Ovary (tissue), 3 donors: ENCODE measurements at regions not wholly inside any gene's neighbourhood (a gene's known extent, or its start where the extent isn't known, plus 50 kb on each side); places are given as distances from the start of the nearest gene placed in this dataset.

Experiments used
- CTCF ChIP-seq, 3 donors: fragments of 450-650 bp in 2 of 3; fragments of 200-600 bp in 1 of 3; IDR thresholded peaks; one replicate each; pipeline versions ENCODE4 v1.5.1 to v1.8.0; 2016 to 2022; ENCODE audit warnings: antibody characterized with exemption in 3 of 3, mild to moderate bottlenecking in 1 of 3
- EP300 ChIP-seq: sonication (generic); formaldehyde crosslinking; IDR thresholded peaks from one replicate; pipeline ENCODE4 v1.6.1; 2017; ENCODE audit warnings: antibody characterized with exemption
- donor health status: DM: no; HTN: no; CAD: no.

- TF ChIP-seq EP300 (no peak), CTCF (IDR thresholded peaks at IDR 0.05) (no peak)
Observed at GRCh38 chr18:3379685-3380084, 70.3 kb upstream of the TGIF1 start.
